ENCODE measurements at regions not wholly inside any gene's neighbourhood (a gene's known extent, or its start where the extent isn't known, plus 50 kb on each side); places are given as distances from the start of the nearest gene placed in this dataset.

GRCh38 chr18:49682173-49682802 is 120.4 kb downstream of the LIPG start:
- TF ChIP-seq CTCF (IDR thresholded peaks at IDR 0.05; ENCODE audit: unreplicated experiment in 3 of 3) = no peak
- Mint-ChIP-seq H3K27ac (peak overlapping the region in 1 of 3 experiments; percentile 1), H3K4me1 (peaks cover 14% of the 10 kb centered on the region), H3K9me3 (no peaks in the 10 kb centered on the region), H3K27me3 (ENCODE audit: low read depth) (peaks cover 22% of the 10 kb centered on the region), H3K36me3 (ENCODE audit: low read depth) (no peaks in the 10 kb centered on the region), H3K4me3 (no peak overlapping the region)

GRCh38 chr18:49681387-49681786 is 119.5 kb downstream of the LIPG start:
- Mint-ChIP-seq H3K4me1 (peaks cover 14% of the 10 kb centered on the region), H3K4me3 (no peak overlapping the region)
- no peak for TF ChIP-seq CTCF (IDR thresholded peaks at IDR 0.05; ENCODE audit: unreplicated experiment in 3 of 3)

GRCh38 chr18:49678440-49678839 is 116.6 kb downstream of the LIPG start:
- Mint-ChIP-seq H3K27ac (peak overlapping the region; percentile 17 to 48 (median 41)), H3K4me3 (no peak overlapping the region), H3K9me3 (peaks cover 2% of the 10 kb centered on the region), H3K27me3 (ENCODE audit: low read depth) (peaks cover 11% of the 10 kb centered on the region), H3K4me1 (peaks cover 14% of the 10 kb centered on the region), H3K36me3 (ENCODE audit: low read depth) (no peaks in the 10 kb centered on the region)
- no peak for TF ChIP-seq CTCF (IDR thresholded peaks at IDR 0.05; ENCODE audit: unreplicated experiment in 3 of 3)

More at GRCh38 chr18:49681387-49681786, 119.5 kb downstream of the LIPG start:
- Mint-ChIP-seq H3K27me3 (ENCODE audit: low read depth) (peaks cover 25% of the 10 kb centered on the region), H3K9me3 (peaks cover 2% of the 10 kb centered on the region), H3K27ac (no peak overlapping the region), H3K36me3 (ENCODE audit: low read depth) (no peaks in the 10 kb centered on the region)

- no peaks in the 10 kb centered on the region for H3K36me3 Mint-ChIP-seq (ENCODE audit: low read depth)
- peaks cover 14% of the 10 kb centered on the region for H3K4me1 Mint-ChIP-seq
- H3K27ac Mint-ChIP-seq = no peak overlapping the region
- peaks cover 2% of the 10 kb centered on the region for H3K9me3 Mint-ChIP-seq
- H3K4me3 Mint-ChIP-seq = no peak overlapping the region
- no peak for TF ChIP-seq CTCF (IDR thresholded peaks at IDR 0.05; ENCODE audit: unreplicated experiment in 3 of 3)
- peaks cover 11% of the 10 kb centered on the region for H3K27me3 Mint-ChIP-seq (ENCODE audit: low read depth)
Observed at GRCh38 chr18:49677762-49678413, 116.0 kb downstream of the LIPG start.

GRCh38 chr18:49677081-49677480 is 115.2 kb downstream of the LIPG start:
- Mint-ChIP-seq H3K4me1 (peaks cover 22% of the 10 kb centered on the region), H3K27ac (no peak overlapping the region), H3K27me3 (ENCODE audit: low read depth) (peaks cover 11% of the 10 kb centered on the region), H3K4me3 (no peak overlapping the region), H3K36me3 (ENCODE audit: low read depth) (no peaks in the 10 kb centered on the region), H3K9me3 (peaks cover 2% of the 10 kb centered on the region)
- TF ChIP-seq CTCF (IDR thresholded peaks at IDR 0.05; ENCODE audit: unreplicated experiment in 3 of 3) = no peak

GRCh38 chr18:49673281-49673680 is 111.4 kb downstream of the LIPG start:
- H3K27me3 Mint-ChIP-seq (ENCODE audit: low read depth) = peaks cover 3% of the 10 kb centered on the region
- peaks cover 2% of the 10 kb centered on the region for H3K9me3 Mint-ChIP-seq
- no peak for TF ChIP-seq CTCF (IDR thresholded peaks at IDR 0.05; ENCODE audit: unreplicated experiment in 3 of 3)
- H3K4me3 Mint-ChIP-seq = no peak overlapping the region
- H3K27ac Mint-ChIP-seq = no peak overlapping the region
- peaks cover 33% of the 10 kb centered on the region for H3K4me1 Mint-ChIP-seq
- no peaks in the 10 kb centered on the region for H3K36me3 Mint-ChIP-seq (ENCODE audit: low read depth)
